ENCODE measurements at regions not wholly inside any gene's neighbourhood (a gene's known extent, or its start where the extent isn't known, plus 50 kb on each side); places are given as distances from the start of the nearest gene placed in this dataset.

- TF ChIP-seq MGA (IDR thresholded peaks at IDR 0.05) (peak; percentile 84), BMI1 (IDR thresholded peaks at IDR 0.05; ENCODE audit: low read length) (0 out of 2 replicates have a peak, but pooled peaks have one; percentile 9), ARID3B (CRISPR knock-in tag; IDR thresholded peaks at IDR 0.05; ENCODE audit: borderline replicate concordance) (no peak), MAFF (IDR thresholded peaks at IDR 0.05; ENCODE audit: low read length) (no peak), SMARCE1 (IDR thresholded peaks at IDR 0.05) (no peak), ARID3A (IDR thresholded peaks at IDR 0.05; ENCODE audit: borderline replicate concordance, low read depth, low read length) (no peak), ZNF197 (CRISPR knock-in tag; IDR thresholded peaks at IDR 0.05; ENCODE audit: low read depth) (no peak), RNF219 (CRISPR knock-in tag; IDR thresholded peaks at IDR 0.05) (0 out of 2 replicates have a peak, but pooled peaks have one; percentile 31), BCOR (IDR thresholded peaks at IDR 0.05) (no peak)
Observed at GRCh38 chr1:234776876-234777855, 167.2 kb upstream of the IRF2BP2 start (continued).

All from K562 (cell line).